Brain microvascular endothelial cell (primary cell): ENCODE measurements at regions not wholly inside any gene's neighbourhood (a gene's known extent, or its start where the extent isn't known, plus 50 kb on each side); places are given as distances from the start of the nearest gene placed in this dataset.

Source experiments
- DNase-seq: peaks from one replicate; pipeline ENCODE4 v3.0.0-alpha.2; 2020
- H3K27ac ChIP-seq: fragments of 250-450 bp; sonication (Bioruptor Pico); 2 replicates; pipeline ENCODE4 v1.5.1; 2020; ENCODE audit warnings: mild to moderate bottlenecking, moderate library complexity
- H3K27me3 ChIP-seq: fragments of 250-450 bp; sonication (Bioruptor Pico); replicated peaks from 2 replicates; pipeline ENCODE4 v1.5.1; 2020; ENCODE audit warnings: mild to moderate bottlenecking
- H3K36me3 ChIP-seq: fragments of 250-450 bp; sonication (Bioruptor Pico); replicated peaks from 2 replicates; pipeline ENCODE4 v1.5.1; 2020; ENCODE audit warnings: mild to moderate bottlenecking
- H3K4me3 ChIP-seq: 2 replicates; pipeline ENCODE4 v1.5.1; 2011; ENCODE audit warnings: low read depth, mild to moderate bottlenecking, control low read depth, low read length, moderate library complexity
- in situ Hi-C: cut with HindIII; loops from 2 replicates; pipeline ENCODE4 v1.10.0; 2017; ENCODE audit warnings: low sequenced_read_pairs, low pct_ligation_motif_present
- TF ChIP-seq, protein P1 (sequence below): IDR thresholded peaks from 2 replicates; pipeline ENCODE4 v1.5.1; 2011; ENCODE audit warnings: low read depth, mild to moderate bottlenecking, moderate library complexity, low read length, control low read depth, inconsistent platforms; ENCODE audit errors: missing control alignments

DNA sequence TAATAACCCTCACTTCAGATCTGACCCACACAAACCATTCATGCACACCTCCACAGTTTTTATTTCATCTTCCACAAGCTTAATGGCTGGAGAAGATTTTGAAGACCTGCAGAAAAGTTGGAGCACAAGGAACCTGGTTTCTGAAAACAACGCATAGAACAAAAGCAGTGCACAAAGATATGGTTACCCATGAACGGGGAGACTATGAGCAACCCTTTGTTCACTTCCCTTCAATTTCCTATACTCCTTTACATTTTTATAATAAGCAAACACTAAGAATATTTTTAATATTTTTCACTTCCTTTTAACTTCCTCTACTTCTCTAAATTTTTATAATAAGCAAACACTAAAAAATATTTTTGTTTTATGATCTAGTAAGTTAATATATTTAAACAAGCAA, 103.5 kb upstream of the UBE2E2 start:
- no peaks in the 10 kb centered on the region for H3K36me3 ChIP-seq
- H3K27ac ChIP-seq = no peak overlapping the region
- no peak for DNase-seq
- no peak overlapping the region for H3K4me3 ChIP-seq
- no peaks in the 10 kb centered on the region for H3K27me3 ChIP-seq
- TF ChIP-seq, protein P1, sequence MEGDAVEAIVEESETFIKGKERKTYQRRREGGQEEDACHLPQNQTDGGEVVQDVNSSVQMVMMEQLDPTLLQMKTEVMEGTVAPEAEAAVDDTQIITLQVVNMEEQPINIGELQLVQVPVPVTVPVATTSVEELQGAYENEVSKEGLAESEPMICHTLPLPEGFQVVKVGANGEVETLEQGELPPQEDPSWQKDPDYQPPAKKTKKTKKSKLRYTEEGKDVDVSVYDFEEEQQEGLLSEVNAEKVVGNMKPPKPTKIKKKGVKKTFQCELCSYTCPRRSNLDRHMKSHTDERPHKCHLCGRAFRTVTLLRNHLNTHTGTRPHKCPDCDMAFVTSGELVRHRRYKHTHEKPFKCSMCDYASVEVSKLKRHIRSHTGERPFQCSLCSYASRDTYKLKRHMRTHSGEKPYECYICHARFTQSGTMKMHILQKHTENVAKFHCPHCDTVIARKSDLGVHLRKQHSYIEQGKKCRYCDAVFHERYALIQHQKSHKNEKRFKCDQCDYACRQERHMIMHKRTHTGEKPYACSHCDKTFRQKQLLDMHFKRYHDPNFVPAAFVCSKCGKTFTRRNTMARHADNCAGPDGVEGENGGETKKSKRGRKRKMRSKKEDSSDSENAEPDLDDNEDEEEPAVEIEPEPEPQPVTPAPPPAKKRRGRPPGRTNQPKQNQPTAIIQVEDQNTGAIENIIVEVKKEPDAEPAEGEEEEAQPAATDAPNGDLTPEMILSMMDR = no peak
- in situ Hi-C loops = no loop called here

DNA sequence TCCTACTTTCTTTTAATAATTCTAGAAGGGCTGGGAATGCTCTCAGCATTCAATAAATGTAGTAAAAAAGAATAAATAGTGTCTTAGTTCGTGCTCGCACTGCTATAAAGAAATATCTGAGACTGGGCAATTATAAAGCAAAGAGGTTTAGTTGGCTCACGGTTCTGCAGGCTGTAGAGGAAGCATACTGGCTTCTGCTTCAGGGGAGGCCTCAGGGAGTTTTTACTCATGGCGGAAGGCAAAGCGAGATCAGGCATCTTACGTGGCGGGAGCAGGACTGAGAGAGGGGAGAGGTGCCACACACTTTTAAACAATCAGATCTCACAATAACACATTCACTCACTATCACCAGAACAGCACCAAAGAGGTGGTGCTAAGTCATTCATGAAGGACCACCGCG, 103.0 kb upstream of the UBE2E2 start:
- no peak overlapping the region for H3K4me3 ChIP-seq
- no peak overlapping the region for H3K27ac ChIP-seq
- no peaks in the 10 kb centered on the region for H3K36me3 ChIP-seq
- in situ Hi-C loops = no loop called here
- no peak for DNase-seq
- TF ChIP-seq, protein P1 = no peak
- no peaks in the 10 kb centered on the region for H3K27me3 ChIP-seq

DNA sequence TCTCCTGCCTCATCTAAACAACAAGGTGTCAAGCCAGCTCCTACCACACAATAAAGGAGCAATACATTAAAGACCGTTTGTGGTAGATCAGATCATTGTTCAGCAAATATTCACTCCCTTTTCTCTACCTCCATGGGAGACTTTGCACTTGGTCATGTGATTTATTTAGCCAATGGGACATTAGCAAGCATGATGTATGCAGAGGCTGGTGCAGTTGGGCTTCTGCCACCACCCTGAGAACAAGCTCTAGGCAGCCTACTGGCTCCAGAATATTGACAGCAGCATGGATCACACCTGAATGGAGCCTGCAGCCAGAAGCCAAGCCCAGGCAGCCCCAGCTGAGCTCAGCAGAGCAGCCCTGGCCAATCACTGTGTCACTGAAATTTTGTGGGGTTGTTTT, 99.4 kb upstream of the UBE2E2 start:
- H3K4me3 ChIP-seq = no peak overlapping the region
- H3K27me3 ChIP-seq = no peaks in the 10 kb centered on the region
- in situ Hi-C loops = no loop called here
- no peak overlapping the region for H3K27ac ChIP-seq
- no peak for DNase-seq
- TF ChIP-seq, protein P1 = no peak
- H3K36me3 ChIP-seq = no peaks in the 10 kb centered on the region

DNA sequence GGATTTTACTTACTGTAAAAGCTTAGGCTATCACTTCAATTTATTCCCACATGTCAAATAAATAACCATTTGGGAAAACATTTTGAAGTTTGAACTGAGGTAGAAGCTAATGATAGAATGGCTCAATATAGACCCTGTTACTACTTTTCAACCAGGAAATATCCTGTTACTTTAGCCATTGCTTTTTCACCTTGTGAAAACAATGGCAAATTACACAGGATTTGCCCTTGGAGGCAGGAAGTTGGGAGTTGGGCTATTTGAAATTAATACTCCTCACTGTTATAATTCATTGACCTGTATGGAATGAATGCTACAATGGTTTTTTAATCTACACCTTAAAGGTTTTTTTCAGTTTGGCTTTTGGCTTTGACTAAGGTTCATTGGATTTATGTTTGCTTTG, 98.1 kb upstream of the UBE2E2 start:
- TF ChIP-seq, protein P1 = no peak
- Histone ChIP-seq H3K27me3 (no peaks in the 10 kb centered on the region), H3K36me3 (no peaks in the 10 kb centered on the region), H3K27ac (no peak overlapping the region), H3K4me3 (no peak overlapping the region)
- in situ Hi-C loops = no loop called here
- DNase-seq = no peak

DNA sequence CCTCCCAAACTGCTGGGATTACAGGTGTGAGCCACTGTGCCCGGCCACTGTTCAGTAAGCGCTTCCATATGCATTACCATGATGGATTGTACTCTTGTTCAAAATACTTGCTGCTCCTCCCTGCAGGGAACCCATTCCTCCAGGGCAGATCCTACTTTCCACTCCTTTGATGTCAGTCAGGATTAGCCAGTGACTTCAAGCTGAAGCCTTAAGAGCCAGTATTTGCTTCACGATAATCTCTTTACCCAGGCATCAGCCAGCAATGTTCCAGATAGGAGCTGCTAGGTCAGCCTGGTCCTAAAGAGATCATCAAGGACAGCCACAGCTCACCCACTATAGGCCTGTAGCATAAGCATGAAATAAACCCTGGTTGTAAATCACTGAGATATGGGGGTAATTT, 96.5 kb upstream of the UBE2E2 start:
- no peaks in the 10 kb centered on the region for H3K27me3 ChIP-seq
- in situ Hi-C loops = no loop called here
- TF ChIP-seq, protein P1 = no peak

DNA sequence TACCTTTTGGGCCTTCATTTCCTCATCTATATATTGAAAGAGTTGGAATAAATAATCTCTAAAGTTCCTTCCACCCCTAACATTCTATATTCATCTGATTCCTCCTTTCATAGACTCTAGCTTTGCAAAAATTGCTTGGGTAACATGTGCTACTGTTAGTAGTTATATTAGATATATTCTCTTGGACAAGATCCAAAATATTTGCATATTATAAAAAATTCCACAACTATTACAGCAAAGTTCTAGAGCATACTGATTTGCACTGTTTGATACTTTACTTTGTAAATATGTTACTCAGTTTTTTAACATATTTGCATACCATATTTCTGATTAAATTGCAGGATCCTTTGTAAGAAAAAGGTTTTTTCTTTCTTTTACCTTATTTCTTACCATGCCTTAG, 95.9 kb upstream of the UBE2E2 start:
- H3K4me3 ChIP-seq = no peak overlapping the region
- H3K27ac ChIP-seq = no peak overlapping the region
- H3K36me3 ChIP-seq = no peaks in the 10 kb centered on the region
- no peak for DNase-seq
- no peaks in the 10 kb centered on the region for H3K27me3 ChIP-seq
- in situ Hi-C loops = no loop called here
- TF ChIP-seq, protein P1 = no peak

More for the DNA sequence above, 96.5 kb upstream of the UBE2E2 start:
- H3K27ac ChIP-seq = no peak overlapping the region
- no peak overlapping the region for H3K4me3 ChIP-seq
- no peak for DNase-seq
- no peaks in the 10 kb centered on the region for H3K36me3 ChIP-seq
